DMS 273 treated with DMSO at 0.1 percent for 48 hours (cell line): ENCODE measurements at regions not wholly inside any gene's neighbourhood (a gene's known extent, or its start where the extent isn't known, plus 50 kb on each side); places are given as distances from the start of the nearest gene placed in this dataset.

Source experiments
- DNase-seq: peaks from one replicate; lab custom pipeline; 2025; lab: John Stamatoyannopoulos, UW

DNA sequence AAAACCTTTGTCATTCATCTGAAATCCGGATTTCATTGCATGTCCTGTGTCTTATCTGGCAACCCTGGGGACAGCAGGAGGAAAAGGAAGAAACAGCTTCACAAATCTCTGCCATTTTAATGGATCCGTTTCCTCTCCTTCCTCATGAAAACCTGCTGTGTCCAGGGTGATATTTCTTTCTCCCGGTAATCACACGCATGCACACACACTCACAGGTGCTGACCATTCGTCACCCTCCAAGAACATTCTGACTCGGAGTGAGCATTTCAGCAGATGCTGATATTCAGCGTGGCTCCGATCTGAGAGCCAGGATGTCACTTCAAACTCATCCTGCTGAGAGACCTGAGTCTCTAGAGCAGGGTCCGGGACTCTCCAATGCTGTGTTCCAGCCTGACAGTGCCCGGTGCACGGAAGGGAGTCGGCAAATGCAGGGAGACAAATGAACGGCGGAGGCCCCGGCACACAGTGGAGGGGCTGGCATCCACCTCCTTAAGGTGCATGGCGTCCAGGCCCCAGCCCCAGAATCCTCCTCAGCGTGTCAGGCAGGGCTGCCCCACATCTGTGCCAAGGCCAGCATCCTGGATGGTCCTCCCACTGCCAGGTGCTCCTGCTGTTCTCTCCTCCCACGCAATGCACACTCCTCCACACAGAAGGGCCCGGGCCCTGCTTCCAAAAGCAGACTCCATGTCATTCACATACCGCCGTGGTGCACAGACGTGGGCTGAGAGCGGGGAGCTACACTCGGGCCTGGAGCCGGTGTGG, 70.7 kb downstream of the RBFOX3 start:
- no peak for DNase-seq

GRCh38 chr17:79538291-79538690, 72.6 kb downstream of the RBFOX3 start:
- DNase-seq = no peak

DNA sequence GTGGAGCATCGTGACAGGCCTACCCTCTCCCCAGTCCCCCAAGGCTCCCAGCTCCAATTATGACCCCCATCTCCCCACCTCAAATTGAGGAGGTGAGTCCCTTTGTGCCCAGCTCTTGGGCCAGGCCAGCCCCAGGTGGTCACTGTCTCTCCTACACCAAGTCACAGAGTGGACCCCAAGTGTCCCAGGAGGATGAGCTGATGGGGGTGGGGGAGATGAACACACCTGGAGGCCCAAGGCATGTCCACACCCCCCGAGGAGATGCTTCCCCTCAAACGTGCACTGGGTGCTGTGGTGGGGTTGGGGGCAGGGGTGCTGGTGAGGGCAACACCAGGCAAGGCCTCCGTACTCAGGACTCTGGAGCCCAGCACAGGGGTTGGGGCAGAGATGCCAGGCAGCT, 73.2 kb downstream of the RBFOX3 start:
- no peak for DNase-seq

- DNase-seq = no peak
These were observed 73.8 kb downstream of the RBFOX3 start for GRCh38 chr17:79537061-79537460.

- no peak for DNase-seq
These were observed 74.5 kb downstream of the RBFOX3 start for GRCh38 chr17:79536212-79536840.

DNA sequence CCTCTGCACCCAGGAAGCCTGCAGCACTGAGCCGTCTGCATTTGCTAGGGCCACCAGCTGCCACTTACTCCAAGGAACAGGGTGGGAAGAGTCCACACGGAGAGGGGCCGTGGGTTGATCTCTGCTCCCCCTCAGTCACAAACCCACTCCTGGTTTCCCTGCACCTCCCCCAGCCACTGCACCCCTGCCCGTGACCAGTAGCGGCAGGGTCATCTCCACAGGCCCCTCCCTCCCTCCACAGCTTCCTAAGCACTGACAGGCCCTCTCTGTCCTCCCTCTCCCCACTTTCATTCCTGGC, 75.2 kb downstream of the RBFOX3 start:
- no peak for DNase-seq

DNA sequence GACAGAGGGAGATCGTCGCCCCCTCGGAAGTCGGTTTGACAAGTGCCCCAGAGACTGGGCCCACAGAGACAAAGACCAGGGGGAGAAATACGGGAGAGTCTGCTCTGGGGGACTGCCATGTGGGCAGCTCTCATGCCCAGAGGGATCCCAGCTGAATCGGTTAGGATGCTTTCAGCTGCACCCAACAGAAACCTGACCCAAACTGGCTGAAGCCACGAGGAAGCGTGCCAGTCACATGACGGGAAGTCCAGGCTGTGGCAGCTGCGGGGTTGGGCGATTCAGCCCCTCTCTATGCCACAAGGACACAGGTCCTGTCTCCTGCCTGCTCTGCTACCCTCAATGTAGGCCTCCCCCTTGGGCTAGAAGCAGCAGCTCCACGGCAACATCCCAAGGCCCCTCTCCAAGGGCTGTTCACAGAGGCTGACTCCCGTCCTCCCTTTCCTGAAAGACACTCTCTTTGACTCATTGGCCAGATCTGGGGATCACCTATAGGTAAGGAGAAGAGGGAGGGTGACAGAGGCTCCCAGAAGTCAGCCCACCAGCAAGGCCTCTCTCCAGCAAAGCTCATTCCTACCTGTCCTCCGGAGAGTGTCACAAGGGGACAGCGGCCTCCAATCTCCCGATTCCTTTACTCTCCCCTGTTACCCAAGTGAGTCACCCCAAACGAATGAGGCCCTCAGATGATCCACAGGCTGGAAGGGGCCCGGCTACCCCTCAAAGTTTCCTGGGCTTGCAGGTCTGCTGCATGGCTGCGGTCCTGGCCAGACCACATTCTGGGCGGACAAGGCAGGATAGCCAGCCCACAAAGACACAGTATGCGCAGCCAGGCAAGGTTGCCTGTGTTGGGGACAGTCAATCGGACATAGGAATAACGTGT, 75.8 kb downstream of the RBFOX3 start:
- no peak for DNase-seq

DNA sequence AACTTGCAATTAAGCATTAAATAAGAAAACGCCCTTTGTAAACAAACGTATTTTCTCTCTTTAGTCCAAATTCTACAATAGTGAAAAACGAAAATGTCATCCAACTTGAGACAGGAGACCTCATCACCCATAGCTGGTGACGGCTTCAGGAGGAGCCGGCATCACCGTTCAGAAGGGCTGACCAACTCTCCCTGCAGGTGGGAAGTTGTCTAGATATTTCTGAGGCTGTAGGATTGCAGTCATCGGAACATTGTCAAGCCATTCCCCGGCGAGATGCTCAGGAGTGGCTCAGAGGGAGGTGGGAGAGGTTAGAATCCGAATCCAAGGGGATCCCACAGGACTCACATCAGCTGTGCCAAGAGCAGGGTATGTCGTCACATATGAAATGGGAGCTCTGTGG, 76.7 kb downstream of the RBFOX3 start:
- DNase-seq = no peak

DNA sequence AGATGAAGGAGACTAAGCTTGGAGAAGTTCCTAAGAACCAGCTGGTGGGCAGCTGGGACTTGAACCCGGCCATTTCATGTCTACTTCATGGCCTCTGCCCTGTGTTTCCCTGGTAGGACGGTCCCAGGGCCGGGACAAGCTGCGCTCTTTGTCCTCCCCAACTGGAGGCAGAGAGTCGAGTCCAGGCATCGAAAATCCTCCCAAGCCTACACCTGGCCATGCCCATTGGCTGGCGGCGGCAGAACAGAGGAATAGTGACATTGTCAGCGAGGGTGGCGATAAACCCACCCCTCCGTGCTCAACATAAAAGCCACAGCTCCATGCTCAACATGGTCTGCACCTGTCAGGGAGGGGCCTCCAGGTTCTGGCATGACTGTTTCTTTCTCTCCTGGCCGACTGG, 77.7 kb downstream of the RBFOX3 start:
- no peak for DNase-seq

DNA sequence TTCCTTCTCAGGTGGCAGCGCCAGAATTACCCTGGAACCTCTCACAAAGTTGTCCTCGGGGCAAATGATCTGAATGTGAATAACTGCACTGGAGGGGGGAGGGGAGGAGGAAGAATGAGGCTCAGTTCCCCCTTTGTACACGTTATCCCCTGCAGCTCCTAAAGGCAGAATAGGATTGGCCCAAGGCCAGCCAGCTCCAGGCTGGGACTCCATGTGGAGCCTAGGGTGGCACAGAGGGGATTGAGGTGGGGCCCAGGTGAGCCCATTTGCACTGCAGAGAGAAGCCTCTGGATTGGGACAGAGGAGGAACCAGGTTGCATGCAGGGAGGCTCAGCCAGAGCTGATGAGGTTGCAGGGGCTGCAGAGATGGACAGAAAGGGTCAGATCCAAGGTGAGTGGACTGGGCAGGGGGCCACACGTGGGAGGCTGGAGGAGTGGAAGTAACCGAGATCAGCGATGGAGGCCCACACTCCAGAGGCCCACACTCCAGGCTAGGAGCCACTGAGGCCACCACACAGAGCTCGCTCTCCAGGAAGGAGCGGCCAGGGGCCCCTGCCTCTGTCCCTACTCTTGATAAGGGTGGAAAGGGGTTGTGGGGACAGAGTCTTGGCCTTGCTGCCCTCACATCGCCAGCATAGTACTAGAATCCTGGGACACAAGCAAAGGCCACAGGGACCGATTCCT, 78.6 kb downstream of the RBFOX3 start:
- no peak for DNase-seq

GRCh38 chr17:79531191-79532095, 79.4 kb downstream of the RBFOX3 start:
- DNase-seq = no peak

DNA sequence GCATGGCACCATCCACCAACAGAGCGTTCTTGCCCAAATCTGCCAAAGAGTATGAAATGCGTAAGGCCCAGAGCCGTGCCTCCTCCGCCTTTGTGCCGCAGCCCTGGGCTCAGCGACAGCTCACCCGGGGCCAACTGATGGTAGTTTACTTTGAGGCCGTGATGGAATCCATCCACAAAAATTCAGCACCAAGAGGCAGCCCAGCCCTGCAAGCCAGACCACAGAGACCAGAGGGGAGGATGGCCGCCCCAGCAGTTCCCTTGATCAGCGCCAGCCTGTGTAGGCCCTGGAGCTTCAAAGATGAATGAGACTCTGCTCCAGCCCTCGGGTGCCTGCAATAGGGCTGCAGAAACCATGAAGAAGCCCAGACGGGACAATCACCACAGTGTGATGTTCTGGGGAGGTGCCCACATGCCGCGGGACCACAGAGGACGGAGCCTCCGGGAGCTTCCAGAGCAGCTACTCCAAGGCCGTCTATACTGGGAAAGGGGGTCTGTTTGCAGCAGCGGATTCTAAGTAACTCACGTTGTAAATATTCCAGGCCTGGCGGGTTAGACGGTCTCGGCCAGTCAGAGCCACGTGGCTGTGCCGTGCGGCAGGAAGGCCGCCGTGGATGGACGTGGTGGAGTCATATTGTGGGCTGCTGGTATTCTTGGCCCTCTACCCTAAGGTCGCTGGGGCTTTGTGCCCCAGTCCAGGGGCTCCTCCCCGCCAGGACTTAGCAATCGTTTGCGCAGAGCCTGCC, 80.3 kb downstream of the RBFOX3 start:
- no peak for DNase-seq

DNA sequence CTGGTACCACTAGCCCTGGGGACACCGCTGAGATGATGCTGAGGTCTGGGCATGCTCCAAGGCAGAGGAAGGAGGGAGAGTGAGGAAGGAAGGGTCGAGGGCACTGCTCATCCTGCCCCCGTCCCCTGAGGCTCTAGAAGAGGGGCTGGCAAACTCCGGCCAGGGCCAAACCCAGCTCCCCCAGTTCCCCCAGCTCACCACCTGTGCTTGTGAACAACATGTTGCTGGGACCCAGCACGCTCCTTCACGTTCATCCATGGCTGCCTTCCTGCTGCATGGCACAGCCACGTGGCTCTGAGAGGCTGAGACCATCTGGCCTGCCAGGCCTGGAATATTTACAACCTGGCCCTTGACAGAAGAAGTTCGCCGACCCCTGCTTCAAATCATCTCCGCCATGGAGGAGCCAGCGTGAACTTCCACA, 81.2 kb downstream of the RBFOX3 start:
- DNase-seq = no peak

DNA sequence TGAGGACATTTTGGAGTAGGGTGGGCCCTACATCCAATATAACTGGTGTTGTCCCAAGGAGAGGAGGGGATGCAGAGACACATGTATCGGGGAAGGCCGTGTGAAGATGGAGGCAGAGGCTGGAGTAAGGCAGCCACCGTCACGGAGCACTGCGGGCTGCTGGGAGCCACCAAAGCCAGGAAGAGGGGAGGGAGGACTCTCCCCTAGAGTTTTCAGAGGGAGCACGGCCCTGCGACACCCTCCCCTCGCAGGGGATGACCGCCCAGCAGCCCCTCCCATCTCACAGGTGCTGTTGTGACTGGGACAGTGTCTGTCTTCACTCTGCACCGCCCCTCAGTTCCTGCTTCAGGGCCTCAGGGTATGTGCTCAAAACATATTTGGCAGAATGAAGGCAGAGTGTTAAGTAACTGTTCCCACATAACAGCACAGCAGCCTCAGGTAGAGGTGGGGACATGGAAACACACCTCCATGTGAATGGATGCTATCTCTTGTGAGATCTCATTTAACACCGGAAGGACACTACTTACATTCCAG, 82.2 kb downstream of the RBFOX3 start:
- DNase-seq = no peak

GRCh38 chr17:79527306-79527705, 83.5 kb downstream of the RBFOX3 start:
- no peak for DNase-seq

DNA sequence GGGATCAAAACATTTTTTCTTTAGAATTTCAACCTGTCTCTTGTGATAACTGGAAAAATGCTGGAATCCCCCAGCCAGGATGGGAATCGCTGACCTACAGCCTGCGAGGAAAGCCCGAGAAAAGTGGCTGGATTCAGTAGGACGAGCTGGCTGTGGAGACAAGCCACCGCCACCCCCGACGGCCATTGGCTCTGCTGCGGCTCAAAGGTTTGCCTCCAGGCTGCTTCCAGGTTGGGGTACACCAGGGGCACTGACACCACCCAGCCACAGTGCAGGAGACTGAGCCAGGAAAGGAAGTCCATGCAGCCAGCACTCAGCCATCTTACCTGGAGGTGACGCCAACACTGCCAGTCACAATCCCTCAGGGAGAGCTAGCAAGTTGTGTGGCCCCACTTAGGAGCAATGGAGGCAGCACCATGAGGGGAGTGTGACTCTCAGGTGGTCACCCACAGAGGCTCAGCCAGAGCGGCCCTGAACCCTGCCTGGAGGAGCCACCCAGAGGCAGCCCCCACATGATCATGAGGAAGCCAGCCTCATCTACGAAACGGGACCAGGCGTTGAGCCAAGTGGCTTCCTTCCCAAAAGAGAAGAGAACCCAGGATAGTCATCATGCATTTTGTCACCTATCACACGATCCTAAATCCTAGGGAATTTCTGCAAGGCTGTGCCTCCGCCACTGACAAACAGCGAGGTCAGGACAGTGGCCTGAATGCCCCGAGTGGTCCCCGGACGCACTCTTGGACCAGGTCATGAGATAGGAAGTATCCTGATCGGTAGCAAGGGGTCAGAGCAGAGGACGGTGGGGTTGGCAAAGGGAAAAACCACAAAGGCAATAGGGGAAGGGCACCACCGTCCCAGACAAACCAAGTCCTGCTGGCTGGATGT, 84.8 kb downstream of the RBFOX3 start:
- no peak for DNase-seq

DNA sequence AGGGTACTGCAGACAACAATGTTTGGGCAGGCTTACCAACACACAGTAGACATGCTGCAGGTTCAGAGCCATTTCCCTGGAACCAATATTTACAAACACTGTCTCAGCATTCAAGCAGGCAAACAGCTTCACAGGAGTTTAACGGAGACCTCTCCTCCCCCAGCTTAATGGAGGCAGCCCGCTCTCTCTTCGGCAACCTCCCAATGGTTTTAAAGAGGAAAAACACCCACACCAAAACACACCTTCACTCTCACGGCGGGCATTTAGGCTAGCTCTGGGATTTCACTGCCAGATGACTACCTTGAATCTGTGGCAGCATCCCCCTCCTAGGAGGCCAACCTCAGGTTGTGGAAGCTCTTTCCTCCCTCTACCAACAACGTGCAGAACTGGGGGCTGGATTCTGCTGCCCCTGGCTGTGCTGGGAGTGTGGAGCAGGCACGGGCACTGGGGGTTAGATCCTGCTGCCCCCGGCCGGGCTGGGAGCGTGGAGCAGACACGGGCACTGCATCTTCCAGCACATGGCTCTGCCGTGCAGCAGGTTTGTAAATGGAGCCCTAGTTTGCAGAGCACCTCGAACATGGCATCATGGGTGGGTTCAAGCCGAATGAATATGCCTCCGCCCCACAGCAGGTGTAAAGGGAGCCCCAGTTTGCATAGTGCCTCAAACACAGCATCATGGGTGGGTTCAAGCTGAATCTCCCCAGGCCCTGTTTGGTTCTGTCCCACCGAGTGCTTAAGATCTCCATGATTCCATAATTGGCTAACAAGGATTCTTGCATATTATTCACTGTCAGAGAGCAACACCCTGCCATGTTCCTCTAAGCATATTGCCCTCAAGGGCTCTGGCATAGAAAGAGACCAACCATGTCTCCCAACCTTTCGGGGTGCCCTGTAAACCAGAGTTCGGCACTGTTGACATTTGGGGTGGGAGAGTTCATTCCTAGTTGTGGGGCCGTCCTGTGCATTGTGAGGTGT, 86.4 kb downstream of the RBFOX3 start:
- DNase-seq = no peak

DNA sequence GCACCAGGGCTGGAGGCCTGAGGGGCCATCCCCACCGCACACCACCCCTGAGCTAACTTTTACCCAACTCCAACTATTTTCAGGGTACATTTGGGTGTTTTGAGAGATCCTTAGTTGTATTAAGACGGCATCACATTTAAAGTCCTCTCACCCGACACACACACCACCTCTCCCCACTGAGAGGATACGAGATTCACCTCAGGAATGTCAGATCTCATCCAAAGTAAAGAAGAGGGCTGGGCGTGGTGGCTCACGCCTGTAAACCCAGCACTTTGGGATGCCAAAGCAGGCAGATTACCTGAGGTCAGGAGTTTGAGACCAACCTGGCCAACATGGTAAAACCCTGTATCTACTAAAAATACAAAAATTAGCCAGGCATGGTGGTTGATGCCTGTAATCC, 88.4 kb downstream of the RBFOX3 start:
- no peak for DNase-seq
